Skin epidermis (tissue), 12 donors: ENCODE measurements at regions not wholly inside any gene's neighbourhood (a gene's known extent, or its start where the extent isn't known, plus 50 kb on each side); places are given as distances from the start of the nearest gene placed in this dataset.

Experiments
- H3K27ac ChIP-seq, 21 experiments: fragments of 200-600 bp; sonication (generic) in 11 of 21; one replicate each; pipeline ENCODE4 v1.5.0; 2020; ENCODE audit warnings: mild to moderate bottlenecking in 3 of 21, inconsistent platforms in 2 of 21, moderate library complexity in 2 of 21
- H3K4me3 ChIP-seq, 7 experiments: fragments of 200-600 bp; sonication (generic) in 2 of 7; one replicate each; pipeline ENCODE4 v1.5.0; 2020; ENCODE audit warnings: inconsistent platforms in 2 of 7, mild to moderate bottlenecking in 2 of 7, moderate library complexity in 1 of 7

DNA sequence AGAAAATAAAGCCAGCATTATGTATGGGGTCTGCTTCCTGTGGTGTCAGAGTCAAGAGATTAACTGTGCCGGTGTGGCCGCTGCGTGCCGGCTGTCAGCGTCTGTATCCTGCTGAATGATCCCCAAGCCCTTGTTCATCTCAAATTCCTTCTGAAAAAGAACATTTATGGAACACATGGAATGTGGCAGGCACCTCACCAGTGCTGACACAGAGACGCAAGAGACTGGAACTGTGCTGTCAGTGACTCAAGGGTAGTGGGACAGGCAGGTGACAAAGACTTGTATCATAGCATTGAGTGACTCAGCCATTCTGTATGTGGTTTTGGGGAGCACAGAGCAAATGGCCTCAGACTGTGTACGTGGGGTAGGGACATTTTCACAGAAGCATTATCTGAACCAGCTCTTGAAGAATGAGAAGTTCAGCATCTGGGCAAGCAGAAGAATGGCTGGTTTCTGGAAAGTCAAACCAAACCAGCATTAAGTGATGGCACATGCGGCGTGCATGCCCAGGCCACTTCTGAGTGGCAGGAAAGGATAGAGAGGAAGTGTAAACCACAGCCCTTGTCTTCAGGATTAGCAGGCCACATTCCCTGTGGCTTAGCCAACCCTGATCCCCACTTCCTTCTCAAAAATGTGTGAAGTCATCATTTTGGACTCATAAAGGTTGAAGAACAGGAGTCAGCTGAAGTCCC lies 54.0 kb upstream of the IRS2 start:
- H3K27ac ChIP-seq, result no peak overlapping the region
- no peak overlapping the region for H3K4me3 ChIP-seq

DNA sequence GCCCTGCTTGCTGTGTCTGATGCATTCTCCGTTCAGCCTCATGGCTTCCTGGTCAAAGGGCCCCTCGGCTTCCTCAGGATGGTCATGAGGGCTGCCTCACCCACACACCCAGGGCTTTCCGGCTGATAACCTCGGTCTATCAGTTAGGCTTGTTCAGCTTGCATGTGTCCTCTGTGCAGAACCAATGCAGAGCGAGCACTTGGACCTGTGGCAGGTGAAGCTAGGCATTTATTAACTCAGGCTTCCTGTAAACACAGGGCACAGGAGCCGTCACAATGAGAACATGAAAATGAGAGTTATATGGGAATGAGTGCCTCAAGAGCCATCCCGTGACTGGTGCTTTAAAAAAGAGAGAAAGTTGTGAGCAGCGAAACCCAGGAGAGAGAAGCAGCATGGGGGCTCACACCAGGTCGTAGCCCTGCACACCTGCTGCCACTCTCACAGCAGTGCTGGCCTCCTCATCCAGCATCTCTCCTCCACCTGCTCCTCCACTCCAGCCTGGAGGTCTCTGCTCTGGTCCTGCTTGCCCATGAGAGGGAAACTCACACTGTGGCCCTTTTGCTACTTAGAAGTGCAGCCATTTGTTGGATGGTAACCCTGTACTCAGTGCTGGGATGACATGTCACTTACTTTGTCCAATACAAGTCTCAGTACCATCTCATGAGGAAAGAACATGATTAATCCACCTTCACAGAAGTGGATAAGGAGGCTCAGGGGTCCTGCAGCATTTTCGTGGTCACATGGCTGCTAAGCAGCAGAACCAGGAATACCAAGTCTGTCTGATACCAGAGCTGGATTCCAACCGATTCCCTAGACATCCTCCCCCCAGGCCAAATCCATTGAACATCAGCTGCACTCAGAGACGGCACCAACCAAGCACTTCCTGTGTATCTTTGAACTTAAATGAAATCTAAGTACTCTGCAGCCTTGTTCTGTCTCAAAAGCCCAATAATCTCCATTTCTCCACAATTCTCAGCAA lies 50.5 kb upstream of the IRS2 start:
- Histone ChIP-seq H3K27ac (no peak overlapping the region), H3K4me3 (no peak overlapping the region)
